Body of pancreas (tissue), 4 donors: ENCODE measurements at regions not wholly inside any gene's neighbourhood (a gene's known extent, or its start where the extent isn't known, plus 50 kb on each side); places are given as distances from the start of the nearest gene placed in this dataset.

Experiments used
- ATAC-seq: fragments of 150-250 bp; one replicate; pipeline ENCODE4 v1.9.1; 2016
- DNase-seq, 4 donors: peaks; one replicate each; pipeline ENCODE4 v3.0.0-alpha.2; 2019
- H3K27ac ChIP-seq, 4 donors: fragments of 200-600 bp; sonication (generic); 1 replicate in 3 of 4; 2 replicates in 1 of 4; pipeline versions ENCODE4 v1.5.1 to v1.6.1; 2016 to 2019; ENCODE audit warnings: mild to moderate bottlenecking in 1 of 4, mixed read lengths in 1 of 4, moderate library complexity in 1 of 4
- H3K27me3 ChIP-seq, 2 donors: fragments of 200-600 bp; sonication (generic); one replicate each; pipeline ENCODE4 v1.6.0; 2016; ENCODE audit warnings: mild to moderate bottlenecking in 1 of 2
- H3K36me3 ChIP-seq, 2 donors: fragments of 200-600 bp; sonication (generic); replicated peaks in 1 of 2; 2 replicates each; pipeline ENCODE4 v1.5.1; 2016; ENCODE audit warnings: low read depth in 2 of 2; ENCODE audit not compliant: insufficient read depth in 1 of 2
- H3K4me1 ChIP-seq: fragments of 200-600 bp; sonication (generic); one replicate; pipeline ENCODE4 v1.6.0; 2016
- H3K4me3 ChIP-seq, 2 donors: fragments of 200-600 bp; sonication (generic); 1 replicate in 1 of 2; 2 replicates in 1 of 2; pipeline ENCODE4 v1.5.1; 2016 to 2019
- H3K9me3 ChIP-seq, 3 donors: fragments of 200-600 bp; sonication (generic); 1 replicate in 2 of 3; 2 replicates in 1 of 3; pipeline ENCODE4 v1.5.1; 2016
- CTCF ChIP-seq, 7 experiments: fragments of 450-650 bp in 4 of 7; fragments of 200-600 bp in 3 of 7; sonication (generic) in 3 of 7; IDR thresholded peaks; one replicate each; pipeline ENCODE4 v1.5.1; 2016 to 2019; ENCODE audit warnings: antibody characterized with exemption in 7 of 7
- POLR2A ChIP-seq, 3 donors: fragments of 450-650 bp; IDR thresholded peaks; one replicate each; pipeline ENCODE4 v1.6.1; 2016; ENCODE audit warnings: antibody characterized with exemption in 3 of 3, mild to moderate bottlenecking in 2 of 3
- WGBS, 2 donors: methylation state at CpG; one replicate each; pipeline ENCODE4 v1.1.5; 2017; 5-methylcytosine and 5-hydroxymethylcytosine counted together
- intact Hi-C: fragments of 100-400 bp; cut with DNase I; formaldehyde crosslinking; loops from one replicate; pipeline ENCODE4 v1.15.1; 2023

- no peaks in the 10 kb centered on the region for H3K36me3 ChIP-seq
Observed at GRCh38 chr20:24741493-24742072, 207.5 kb upstream of the CST7 start.

GRCh38 chr20:24742436-24742835, 206.6 kb upstream of the CST7 start:
- no peaks in the 10 kb centered on the region for H3K9me3 ChIP-seq
- TF ChIP-seq CTCF (IDR thresholded peaks at IDR 0.05) = no peak
- TF ChIP-seq POLR2A (IDR thresholded peaks at IDR 0.05) = no peak
- no peaks in the 10 kb centered on the region for H3K27me3 ChIP-seq
- peaks cover 9% of the 10 kb centered on the region for H3K4me1 ChIP-seq
- H3K36me3 ChIP-seq = no peaks in the 10 kb centered on the region
- no peak overlapping the region for H3K4me3 ChIP-seq
- no peak for ATAC-seq
- intact Hi-C loops = no loop called here
- no peak for DNase-seq
- 83 to 88% methylated on average over 7 of the region's 7 CpGs for WGBS, 2 donors
- no peak overlapping the region for H3K27ac ChIP-seq

More at GRCh38 chr20:24741493-24742072, 207.5 kb upstream of the CST7 start:
- ATAC-seq (no peak), DNase-seq (no peak)
- Histone ChIP-seq H3K4me1 (peaks cover 8% of the 10 kb centered on the region), H3K27ac (no peak overlapping the region), H3K27me3 (no peaks in the 10 kb centered on the region), H3K9me3 (no peaks in the 10 kb centered on the region), H3K4me3 (no peak overlapping the region)
- TF ChIP-seq CTCF (IDR thresholded peaks at IDR 0.05) (no peak), POLR2A (IDR thresholded peaks at IDR 0.05) (no peak)
- 87 to 92% methylated on average over 10 to 11 of the region's 11 CpGs for WGBS, 2 donors
- intact Hi-C loops = no loop called here

- Histone ChIP-seq H3K27me3 (no peaks in the 10 kb centered on the region), H3K4me1 (peaks cover 9% of the 10 kb centered on the region), H3K4me3 (no peak overlapping the region), H3K36me3 (no peaks in the 10 kb centered on the region), H3K9me3 (no peaks in the 10 kb centered on the region), H3K27ac (no peak overlapping the region)
- TF ChIP-seq CTCF (IDR thresholded peaks at IDR 0.05) (no peak), POLR2A (IDR thresholded peaks at IDR 0.05) (no peak)
- intact Hi-C loops = no loop called here
- DNase-seq (no peak), ATAC-seq (no peak)
- 95 to 98% methylated on average over 5 of the region's 5 CpGs for WGBS, 2 donors
Observed at GRCh38 chr20:24742989-24743388, 206.1 kb upstream of the CST7 start.

GRCh38 chr20:24743641-24744040, 205.4 kb upstream of the CST7 start:
- DNase-seq = no peak
- intact Hi-C loops = no loop called here
- no peaks in the 10 kb centered on the region for H3K36me3 ChIP-seq
- no peak overlapping the region for H3K4me3 ChIP-seq
- no peaks in the 10 kb centered on the region for H3K27me3 ChIP-seq
- ATAC-seq = no peak
- peaks cover 9% of the 10 kb centered on the region for H3K4me1 ChIP-seq
- WGBS, 2 donors = 78 to 80% methylated on average over 3 to 5 of the region's 5 CpGs
- no peak for TF ChIP-seq POLR2A (IDR thresholded peaks at IDR 0.05)
- TF ChIP-seq CTCF (IDR thresholded peaks at IDR 0.05) = no peak
- no peak overlapping the region for H3K27ac ChIP-seq
- no peaks in the 10 kb centered on the region for H3K9me3 ChIP-seq

GRCh38 chr20:24744747-24745146, 204.3 kb upstream of the CST7 start:
- H3K27me3 ChIP-seq = no peaks in the 10 kb centered on the region
- peaks cover 9% of the 10 kb centered on the region for H3K4me1 ChIP-seq
- no peak overlapping the region for H3K27ac ChIP-seq
- WGBS, 2 donors = 23 to 49% methylated on average over 3 of the region's 3 CpGs
- DNase-seq (peak in 1 of 4 donors; percentile 12), ATAC-seq (no peak)
- no peaks in the 10 kb centered on the region for H3K36me3 ChIP-seq
- intact Hi-C loops = no loop called here
- no peaks in the 10 kb centered on the region for H3K9me3 ChIP-seq
- TF ChIP-seq POLR2A (IDR thresholded peaks at IDR 0.05) = no peak
- no peak for TF ChIP-seq CTCF (IDR thresholded peaks at IDR 0.05)
- H3K4me3 ChIP-seq = no peak overlapping the region
